Hepatocyte (in vitro differentiated cells): ENCODE measurements at regions not wholly inside any gene's neighbourhood (a gene's known extent, or its start where the extent isn't known, plus 50 kb on each side); places are given as distances from the start of the nearest gene placed in this dataset.

Experiments
- DNase-seq: peaks from one replicate; pipeline ENCODE4 v3.0.0-alpha.2; 2016; ENCODE audit warnings: low spot score
- H2AFZ ChIP-seq: fragments of 200-600 bp; sonication (generic); 2 replicates; pipeline ENCODE4 v1.6.0; 2016; ENCODE audit warnings: antibody characterized with exemption, mild to moderate bottlenecking
- H3K27ac ChIP-seq: fragments of 200-600 bp; sonication (generic); 2 replicates; pipeline ENCODE4 v1.5.1; 2016; ENCODE audit warnings: mild to moderate bottlenecking
- H3K27me3 ChIP-seq: fragments of 200-600 bp; sonication (generic); 2 replicates; pipeline ENCODE4 v1.6.1; 2016
- H3K36me3 ChIP-seq: fragments of 200-600 bp; sonication (generic); replicated peaks from 2 replicates; pipeline ENCODE4 v1.5.1; 2016; ENCODE audit warnings: low read depth; ENCODE audit not compliant: insufficient read depth
- H3K4me1 ChIP-seq: fragments of 200-600 bp; sonication (generic); 2 replicates; pipeline ENCODE4 v1.5.1; 2016; ENCODE audit warnings: mild to moderate bottlenecking, moderate library complexity; ENCODE audit not compliant: insufficient read depth
- H3K4me2 ChIP-seq: fragments of 200-600 bp; sonication (generic); 2 replicates; pipeline ENCODE4 v1.6.0; 2016
- H3K4me3 ChIP-seq: fragments of 200-600 bp; sonication (generic); 2 replicates; pipeline ENCODE4 v1.5.1; 2016; ENCODE audit warnings: mild to moderate bottlenecking
- H3K79me2 ChIP-seq: fragments of 200-600 bp; sonication (generic); 2 replicates; pipeline ENCODE4 v1.6.0; 2017; ENCODE audit warnings: mild to moderate bottlenecking
- H3K9me2 ChIP-seq: fragments of 200-600 bp; sonication (generic); replicated peaks from 2 replicates; pipeline ENCODE4 v1.6.0; 2017; ENCODE audit warnings: mild to moderate bottlenecking; ENCODE audit not compliant: insufficient read depth
- H3K9me3 ChIP-seq: fragments of 200-600 bp; sonication (generic); 2 replicates; pipeline ENCODE4 v1.5.1; 2016; ENCODE audit warnings: low read depth, mild to moderate bottlenecking
- H4K20me1 ChIP-seq: fragments of 200-600 bp; sonication (generic); 2 replicates; pipeline ENCODE4 v1.6.0; 2016; ENCODE audit warnings: mild to moderate bottlenecking; ENCODE audit not compliant: insufficient read depth, poor library complexity, severe bottlenecking
- EZH2 ChIP-seq: fragments of 200-600 bp; sonication (generic); IDR thresholded peaks from 2 replicates; pipeline ENCODE4 v1.6.1; 2016; ENCODE audit warnings: antibody characterized with exemption, mild to moderate bottlenecking, borderline replicate concordance
- EZH2phosphoT487 ChIP-seq: fragments of 200-600 bp; sonication (generic); IDR thresholded peaks from one replicate; pipeline ENCODE4 v1.6.1; 2018; ENCODE audit warnings: antibody characterized with exemption, mild to moderate bottlenecking, low read depth, moderate library complexity; ENCODE audit not compliant: unreplicated experiment, severe bottlenecking
- WGBS: methylation state at CpG from one replicate; pipeline ENCODE4 v1.1.6; 2016; ENCODE audit warnings: low lambda C conversion rate; ENCODE audit errors: missing lambda C conversion rate; 5-methylcytosine and 5-hydroxymethylcytosine counted together
- TF ChIP-seq, protein P1 (sequence below): fragments of 200-600 bp; sonication (generic); IDR thresholded peaks from 2 replicates; pipeline ENCODE4 v1.5.1; 2016; ENCODE audit warnings: antibody characterized with exemption, mild to moderate bottlenecking; ENCODE audit not compliant: poor library complexity

DNA sequence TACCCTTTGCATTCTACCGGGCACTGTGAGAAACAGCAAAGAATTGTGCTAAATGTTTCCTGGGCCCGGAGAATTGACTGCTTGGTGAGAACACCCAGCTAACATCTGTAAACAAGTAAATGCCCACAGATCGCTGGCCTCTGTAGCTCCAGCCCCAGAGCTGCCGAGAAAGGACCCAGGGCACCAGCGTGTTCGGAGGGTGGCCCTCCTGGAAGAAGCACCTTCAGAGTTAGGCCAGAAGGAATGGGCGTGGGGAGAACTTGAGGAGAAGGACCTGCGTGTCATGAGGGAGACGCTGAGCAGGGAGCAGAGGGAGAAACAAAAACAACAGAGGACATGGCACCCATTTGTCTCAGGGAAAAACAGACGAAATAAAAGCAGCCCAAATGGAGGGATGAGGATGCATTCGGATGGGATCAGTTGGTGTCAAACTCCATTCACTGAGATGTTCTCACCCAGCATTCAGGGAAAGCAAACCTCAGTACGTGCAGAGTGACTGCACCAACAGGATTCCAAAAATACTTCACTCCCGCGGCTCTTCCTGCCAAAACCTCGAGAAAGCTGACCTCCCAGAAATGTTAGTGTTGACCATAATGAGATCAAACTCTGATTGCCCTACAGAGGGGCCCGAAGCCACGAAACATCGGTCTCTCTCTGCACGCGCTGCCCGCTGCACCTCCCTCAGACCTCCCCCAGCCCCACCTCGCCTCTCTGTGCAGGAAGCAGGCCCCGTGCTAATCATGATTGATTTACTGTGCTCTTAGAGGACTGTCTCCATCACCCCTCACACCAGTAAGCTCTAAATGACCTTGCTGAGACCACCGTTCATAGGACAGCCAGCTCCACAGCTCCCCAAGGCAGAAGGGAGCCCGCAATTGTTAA lies 376.3 kb upstream of the SALL3 start:
- H3K9me2 ChIP-seq = no peaks in the 10 kb centered on the region
- TF ChIP-seq EZH2phosphoT487 (no peak), EZH2 (no peak)
- TF ChIP-seq, protein P1, sequence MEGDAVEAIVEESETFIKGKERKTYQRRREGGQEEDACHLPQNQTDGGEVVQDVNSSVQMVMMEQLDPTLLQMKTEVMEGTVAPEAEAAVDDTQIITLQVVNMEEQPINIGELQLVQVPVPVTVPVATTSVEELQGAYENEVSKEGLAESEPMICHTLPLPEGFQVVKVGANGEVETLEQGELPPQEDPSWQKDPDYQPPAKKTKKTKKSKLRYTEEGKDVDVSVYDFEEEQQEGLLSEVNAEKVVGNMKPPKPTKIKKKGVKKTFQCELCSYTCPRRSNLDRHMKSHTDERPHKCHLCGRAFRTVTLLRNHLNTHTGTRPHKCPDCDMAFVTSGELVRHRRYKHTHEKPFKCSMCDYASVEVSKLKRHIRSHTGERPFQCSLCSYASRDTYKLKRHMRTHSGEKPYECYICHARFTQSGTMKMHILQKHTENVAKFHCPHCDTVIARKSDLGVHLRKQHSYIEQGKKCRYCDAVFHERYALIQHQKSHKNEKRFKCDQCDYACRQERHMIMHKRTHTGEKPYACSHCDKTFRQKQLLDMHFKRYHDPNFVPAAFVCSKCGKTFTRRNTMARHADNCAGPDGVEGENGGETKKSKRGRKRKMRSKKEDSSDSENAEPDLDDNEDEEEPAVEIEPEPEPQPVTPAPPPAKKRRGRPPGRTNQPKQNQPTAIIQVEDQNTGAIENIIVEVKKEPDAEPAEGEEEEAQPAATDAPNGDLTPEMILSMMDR = no peak
- H3K27me3 ChIP-seq = no peaks in the 10 kb centered on the region
- no peak overlapping the region for H3K4me3 ChIP-seq
- 74% methylated on average over 24 of the region's 25 CpGs for WGBS
- H3K27ac ChIP-seq = no peak overlapping the region
- H3K4me2 ChIP-seq = no peak overlapping the region
- no peaks in the 10 kb centered on the region for H3K9me3 ChIP-seq
- H4K20me1 ChIP-seq = no peaks in the 10 kb centered on the region
- no peak overlapping the region for H2AFZ ChIP-seq
- H3K36me3 ChIP-seq = no peaks in the 10 kb centered on the region
- H3K4me1 ChIP-seq = no peaks in the 10 kb centered on the region
- no peak for DNase-seq
- no peaks in the 10 kb centered on the region for H3K79me2 ChIP-seq

DNA sequence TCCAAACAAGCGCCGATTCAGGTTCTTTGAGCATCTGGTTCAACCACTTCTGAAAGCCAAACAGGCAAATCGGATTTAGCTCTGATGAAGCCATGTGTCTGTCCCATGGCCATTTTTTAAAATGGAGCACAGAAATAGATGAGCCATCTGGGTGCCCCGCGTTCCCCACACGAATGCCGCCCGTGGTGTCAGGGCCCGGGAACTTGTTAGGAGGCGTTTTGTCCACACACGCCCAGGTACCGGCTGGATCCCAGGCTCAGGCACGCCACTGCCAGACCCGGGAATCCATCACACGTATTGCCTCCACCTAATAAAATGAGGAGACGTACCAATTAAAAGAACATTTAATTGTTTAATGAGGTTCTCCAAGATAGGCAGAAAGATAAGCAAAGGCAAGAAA lies 374.4 kb upstream of the SALL3 start:
- DNase-seq = no peak
- 93% methylated on average over 16 of the region's 16 CpGs for WGBS
- TF ChIP-seq EZH2phosphoT487 (no peak), EZH2 (no peak)
- TF ChIP-seq, protein P1 = no peak

DNA sequence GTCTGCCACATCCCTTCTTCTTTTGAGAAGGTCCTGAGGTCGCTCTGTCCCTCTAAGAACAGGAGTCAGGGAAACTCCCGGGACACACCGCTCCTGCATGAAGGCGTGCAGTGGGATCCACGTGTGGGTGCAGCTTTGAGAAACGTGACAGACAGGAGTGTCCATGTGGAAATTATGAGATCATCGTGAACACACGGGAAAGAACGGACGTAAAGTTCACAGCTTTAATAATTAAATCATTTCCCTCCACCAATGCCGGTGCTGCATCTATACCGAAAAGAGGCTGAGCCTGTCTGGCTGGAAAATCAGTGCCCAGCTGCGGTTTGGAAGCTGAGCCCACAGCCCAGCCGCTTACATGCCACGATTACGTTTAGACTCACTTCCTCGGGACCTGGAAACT lies 372.4 kb upstream of the SALL3 start:
- no peaks in the 10 kb centered on the region for H3K4me1 ChIP-seq
- no peaks in the 10 kb centered on the region for H3K9me3 ChIP-seq
- 89% methylated on average over 17 of the region's 17 CpGs for WGBS
- TF ChIP-seq EZH2 = no peak
- no peak for TF ChIP-seq EZH2phosphoT487
- TF ChIP-seq, protein P1 = no peak
- H3K27ac ChIP-seq = no peak overlapping the region
- H2AFZ ChIP-seq = no peak overlapping the region
- H3K4me3 ChIP-seq = no peak overlapping the region
- no peak for DNase-seq
- no peaks in the 10 kb centered on the region for H4K20me1 ChIP-seq
- H3K79me2 ChIP-seq = no peaks in the 10 kb centered on the region
- H3K27me3 ChIP-seq = no peaks in the 10 kb centered on the region
- no peaks in the 10 kb centered on the region for H3K36me3 ChIP-seq
- no peak overlapping the region for H3K4me2 ChIP-seq
- no peaks in the 10 kb centered on the region for H3K9me2 ChIP-seq

More for the DNA sequence above, 374.4 kb upstream of the SALL3 start:
- Histone ChIP-seq H3K27ac (no peak overlapping the region), H2AFZ (no peak overlapping the region), H3K36me3 (no peaks in the 10 kb centered on the region), H3K4me3 (no peak overlapping the region), H3K27me3 (no peaks in the 10 kb centered on the region), H3K9me3 (no peaks in the 10 kb centered on the region), H3K79me2 (no peaks in the 10 kb centered on the region), H3K4me1 (no peaks in the 10 kb centered on the region), H3K9me2 (no peaks in the 10 kb centered on the region), H3K4me2 (no peak overlapping the region), H4K20me1 (no peaks in the 10 kb centered on the region)
